A549 (cell line): ENCODE measurements at regions not wholly inside any gene's neighbourhood (a gene's known extent, or its start where the extent isn't known, plus 50 kb on each side); places are given as distances from the start of the nearest gene placed in this dataset.

Experiments
- CTCF ChIP-seq: fragments of >200 bp; sonication (Bioruptor Twin); formaldehyde crosslinking; IDR thresholded peaks from 3 replicates; pipeline ENCODE4 v1.5.1; 2016
- FOSL2 ChIP-seq, 2 experiments: fragments of 450-650 bp in 1 of 2; fragments of >200 bp in 1 of 2; sonication (Bioruptor Twin) in 1 of 2; formaldehyde crosslinking; IDR thresholded peaks; 2 replicates each; pipeline versions ENCODE4 v1.5.0 to v1.6.1; 2016 to 2020; ENCODE audit warnings: mild to moderate bottlenecking in 1 of 2, moderate library complexity in 1 of 2
- MAX ChIP-seq: IDR thresholded peaks from 2 replicates; pipeline ENCODE4 v1.6.1; 2012
- NR3C1 ChIP-seq: fragments of >200 bp; sonication (Bioruptor Twin); formaldehyde crosslinking; IDR thresholded peaks from 3 replicates; pipeline ENCODE4 v1.6.1; 2017
- POLR2A ChIP-seq: IDR thresholded peaks from 2 replicates; pipeline ENCODE4 v1.6.1; 2012; ENCODE audit warnings: mild to moderate bottlenecking, low read length
- SREBF2 ChIP-seq: fragments of 450-650 bp; IDR thresholded peaks from 2 replicates; pipeline ENCODE4 v1.6.1; 2014; ENCODE audit warnings: mild to moderate bottlenecking, moderate library complexity

GRCh38 chr7:27409776-27410175 is 167.2 kb downstream of the EVX1 start:
- TF ChIP-seq CTCF (no peak), POLR2A (no peak), MAX (no peak), SREBF2 (no peak), FOSL2 (IDR thresholded peaks at IDR 0.05) (no peak), FOSL2 (CRISPR knock-in tag; IDR thresholded peaks at IDR 0.05) (no peak), NR3C1 (no peak)
